ENCODE measurements at regions not wholly inside any gene's neighbourhood (a gene's known extent, or its start where the extent isn't known, plus 50 kb on each side); places are given as distances from the start of the nearest gene placed in this dataset.

- TF ChIP-seq, protein P1, sequence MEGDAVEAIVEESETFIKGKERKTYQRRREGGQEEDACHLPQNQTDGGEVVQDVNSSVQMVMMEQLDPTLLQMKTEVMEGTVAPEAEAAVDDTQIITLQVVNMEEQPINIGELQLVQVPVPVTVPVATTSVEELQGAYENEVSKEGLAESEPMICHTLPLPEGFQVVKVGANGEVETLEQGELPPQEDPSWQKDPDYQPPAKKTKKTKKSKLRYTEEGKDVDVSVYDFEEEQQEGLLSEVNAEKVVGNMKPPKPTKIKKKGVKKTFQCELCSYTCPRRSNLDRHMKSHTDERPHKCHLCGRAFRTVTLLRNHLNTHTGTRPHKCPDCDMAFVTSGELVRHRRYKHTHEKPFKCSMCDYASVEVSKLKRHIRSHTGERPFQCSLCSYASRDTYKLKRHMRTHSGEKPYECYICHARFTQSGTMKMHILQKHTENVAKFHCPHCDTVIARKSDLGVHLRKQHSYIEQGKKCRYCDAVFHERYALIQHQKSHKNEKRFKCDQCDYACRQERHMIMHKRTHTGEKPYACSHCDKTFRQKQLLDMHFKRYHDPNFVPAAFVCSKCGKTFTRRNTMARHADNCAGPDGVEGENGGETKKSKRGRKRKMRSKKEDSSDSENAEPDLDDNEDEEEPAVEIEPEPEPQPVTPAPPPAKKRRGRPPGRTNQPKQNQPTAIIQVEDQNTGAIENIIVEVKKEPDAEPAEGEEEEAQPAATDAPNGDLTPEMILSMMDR (IDR thresholded peaks at IDR 0.05) = no peak
- no peak for TF ChIP-seq POLR2A (IDR thresholded peaks at IDR 0.05)
Observed at GRCh38 chr4:60857130-60857753, 342.9 kb upstream of the ADGRL3 start.
